OCI-LY1 (cell line): ENCODE measurements at regions not wholly inside any gene's neighbourhood (a gene's known extent, or its start where the extent isn't known, plus 50 kb on each side); places are given as distances from the start of the nearest gene placed in this dataset.

ENCODE experiments used
- H2AFZ ChIP-seq: fragments of 200-600 bp; sonication (generic), shearing (Covaris generic); 2 replicates; pipeline ENCODE4 v1.6.0; 2014; ENCODE audit warnings: antibody characterized with exemption, mild to moderate bottlenecking, low read length
- H3F3A ChIP-seq: fragments of 200-600 bp; sonication (generic), shearing (Covaris generic); 2 replicates; pipeline ENCODE4 v1.6.0; 2014; ENCODE audit warnings: mild to moderate bottlenecking, antibody characterized with exemption, low read length, moderate library complexity; ENCODE audit not compliant: insufficient read depth
- H3K27ac ChIP-seq: fragments of 200-600 bp; sonication (generic); 2 replicates; pipeline ENCODE4 v1.5.1; 2014; ENCODE audit warnings: low read length, mixed run types, mild to moderate bottlenecking, low read depth; ENCODE audit not compliant: poor library complexity, severe bottlenecking
- H3K27me3 ChIP-seq: fragments of 200-600 bp; sonication (generic); 2 replicates; pipeline ENCODE4 v1.6.0; 2014; ENCODE audit warnings: antibody characterized with exemption, mild to moderate bottlenecking, low read length, moderate library complexity; ENCODE audit not compliant: insufficient read depth
- H3K36me3 ChIP-seq: fragments of 200-600 bp; sonication (generic); 2 replicates; pipeline ENCODE4 v1.6.1; 2014; ENCODE audit warnings: mild to moderate bottlenecking, antibody characterized with exemption, low read length, moderate library complexity, mixed read lengths; ENCODE audit not compliant: insufficient read depth
- H3K4me1 ChIP-seq: fragments of 200-600 bp; sonication (generic); 2 replicates; pipeline ENCODE4 v1.5.1; 2014; ENCODE audit warnings: mild to moderate bottlenecking, low read length, moderate library complexity; ENCODE audit not compliant: insufficient read depth, severe bottlenecking
- H3K4me2 ChIP-seq: fragments of 200-600 bp; sonication (generic), shearing (Covaris generic); 2 replicates; pipeline ENCODE4 v1.6.1; 2014; ENCODE audit warnings: low read length
- H3K4me3 ChIP-seq: fragments of 200-600 bp; sonication (generic); 2 replicates; pipeline ENCODE4 v1.5.1; 2014; ENCODE audit warnings: low read length, low read depth, mild to moderate bottlenecking, mixed read lengths; ENCODE audit not compliant: poor library complexity, severe bottlenecking
- H3K79me2 ChIP-seq: fragments of 200-600 bp; shearing (Covaris generic); 2 replicates; pipeline ENCODE4 v1.6.1; 2016; ENCODE audit warnings: mixed run types, low read length, mixed read lengths; ENCODE audit not compliant: insufficient read depth
- H3K9ac ChIP-seq: fragments of 200-600 bp; sonication (generic), shearing (Covaris generic); 2 replicates; pipeline ENCODE4 v1.6.1; 2014; ENCODE audit warnings: mild to moderate bottlenecking, low read length, mixed read lengths
- H3K9me2 ChIP-seq: fragments of 200-600 bp; sonication (generic), shearing (Covaris generic); 2 replicates; pipeline ENCODE4 v1.6.1; 2014; ENCODE audit warnings: low read depth, mild to moderate bottlenecking, low read length, mixed read lengths
- H3K9me3 ChIP-seq: fragments of 200-600 bp; shearing (Covaris generic); 2 replicates; pipeline ENCODE4 v1.6.1; 2014; ENCODE audit warnings: low read length, mixed read lengths
- H4K20me1 ChIP-seq: fragments of 200-600 bp; sonication (generic), shearing (Covaris generic); 2 replicates; pipeline ENCODE4 v1.6.0; 2016; ENCODE audit warnings: mild to moderate bottlenecking, low read length; ENCODE audit not compliant: insufficient read depth
- CTCF ChIP-seq: fragments of 200-600 bp; sonication (generic), shearing (Covaris generic); IDR thresholded peaks from 2 replicates; pipeline ENCODE4 v1.5.1; 2017; ENCODE audit warnings: mild to moderate bottlenecking, antibody characterized with exemption, low read length, moderate library complexity, mixed read lengths
- EZH2 ChIP-seq: fragments of 200-600 bp; sonication (generic), shearing (Covaris generic); IDR thresholded peaks from 2 replicates; pipeline ENCODE4 v1.8.0; 2017; ENCODE audit warnings: borderline replicate concordance, mixed run types, mild to moderate bottlenecking, antibody characterized with exemption, low read length, moderate library complexity, mixed read lengths

GRCh38 chr17:45677770-45678169 is 106.3 kb upstream of the CRHR1 start:
- no peaks in the 10 kb centered on the region for H3K9me3 ChIP-seq
- H3K4me3 ChIP-seq = no peak overlapping the region
- no peaks in the 10 kb centered on the region for H3K36me3 ChIP-seq
- peaks cover 6% of the 10 kb centered on the region; the same call in 1 of the 2 replicates for H3K27me3 ChIP-seq
- H4K20me1 ChIP-seq = no peaks in the 10 kb centered on the region
- H3K79me2 ChIP-seq = no peaks in the 10 kb centered on the region
- no peak overlapping the region for H3K4me2 ChIP-seq
- no peak overlapping the region for H3K27ac ChIP-seq
- H3K9ac ChIP-seq = no peak overlapping the region
- H3K4me1 ChIP-seq = no peaks in the 10 kb centered on the region
- no peaks in the 10 kb centered on the region for H3K9me2 ChIP-seq
- no peaks in the 10 kb centered on the region for H3F3A ChIP-seq
- TF ChIP-seq CTCF (no peak), EZH2 (no peak)
- H2AFZ ChIP-seq = no peak overlapping the region

- no peak overlapping the region for H2AFZ ChIP-seq
- H3K4me3 ChIP-seq = no peak overlapping the region
- H3K9me2 ChIP-seq = no peaks in the 10 kb centered on the region
- no peaks in the 10 kb centered on the region for H3F3A ChIP-seq
- no peak overlapping the region for H3K4me2 ChIP-seq
- H3K9ac ChIP-seq = no peak overlapping the region
- H3K9me3 ChIP-seq = no peaks in the 10 kb centered on the region
- H3K4me1 ChIP-seq = no peaks in the 10 kb centered on the region
- H4K20me1 ChIP-seq = no peaks in the 10 kb centered on the region
- no peak for TF ChIP-seq CTCF
- no peak for TF ChIP-seq EZH2
- no peaks in the 10 kb centered on the region for H3K79me2 ChIP-seq
- no peaks in the 10 kb centered on the region for H3K36me3 ChIP-seq
- peaks cover 6% of the 10 kb centered on the region; the same call in 1 of the 2 replicates for H3K27me3 ChIP-seq
- no peak overlapping the region for H3K27ac ChIP-seq
Observed at GRCh38 chr17:45679426-45679825, 104.7 kb upstream of the CRHR1 start.

- Histone ChIP-seq H3K4me2 (no peak overlapping the region), H3K4me1 (no peaks in the 10 kb centered on the region), H2AFZ (no peak overlapping the region), H3K27ac (no peak overlapping the region), H3K9me2 (no peaks in the 10 kb centered on the region), H3F3A (no peaks in the 10 kb centered on the region), H3K4me3 (no peak overlapping the region), H3K79me2 (no peaks in the 10 kb centered on the region), H3K9me3 (no peaks in the 10 kb centered on the region), H3K9ac (no peak overlapping the region), H3K27me3 (peaks cover 6% of the 10 kb centered on the region; the same call in 1 of the 2 replicates), H3K36me3 (no peaks in the 10 kb centered on the region), H4K20me1 (no peaks in the 10 kb centered on the region)
- TF ChIP-seq EZH2 = no peak
- no peak for TF ChIP-seq CTCF
Observed at GRCh38 chr17:45680360-45680759, 103.8 kb upstream of the CRHR1 start.
